ENCODE measurements at regions not wholly inside any gene's neighbourhood (a gene's known extent, or its start where the extent isn't known, plus 50 kb on each side); places are given as distances from the start of the nearest gene placed in this dataset.

GRCh38 chr2:235390108-235390815 is 103.6 kb upstream of the AGAP1 start:
- FAIRE-seq (no peak), DNase-seq (ENCODE audit: low read depth in 1 of 2, low spot score in 1 of 2) (peak in 1 of 2 experiments; percentile 22), ATAC-seq (no peak)
- Histone ChIP-seq H3K27ac (peak overlapping the region in 1 of 2 experiments; percentile 32; a peak in 2 of 6 replicates), H3K4me1 (peaks cover 16% of the 10 kb centered on the region), H3K4me3 (no peak overlapping the region), H3K4me2 (no peak overlapping the region), H3K9me3 (no peaks in the 10 kb centered on the region)
- TF ChIP-seq RNF2 (IDR thresholded peaks at IDR 0.05; ENCODE audit: borderline replicate concordance, low read depth) (no peak), ELK1 (IDR thresholded peaks at IDR 0.05; ENCODE audit: low read depth, low read length) (no peak), ZFP36 (IDR thresholded peaks at IDR 0.05; ENCODE audit: borderline replicate concordance, partially characterized antibody) (no peak), CBX2 (IDR thresholded peaks at IDR 0.05; ENCODE audit: borderline replicate concordance, low read depth) (no peak), CTCF (IDR thresholded peaks at IDR 0.05) (no peak), CEBPB (IDR thresholded peaks at IDR 0.05) (no peak), CBX8 (IDR thresholded peaks at IDR 0.05) (no peak), ZC3H11A (IDR thresholded peaks at IDR 0.05) (no peak), MAX (IDR thresholded peaks at IDR 0.05) (no peak), HDAC2 (IDR thresholded peaks at IDR 0.05) (no peak), JUNB (IDR thresholded peaks at IDR 0.05) (no peak), CHD2 (IDR thresholded peaks at IDR 0.05; ENCODE audit: low read length, partially characterized antibody) (no peak), MAZ (IDR thresholded peaks at IDR 0.05; ENCODE audit: borderline replicate concordance, low read depth, low read length) (no peak), HEYL (CRISPR knock-in tag; IDR thresholded peaks at IDR 0.05) (no peak), EHF (CRISPR knock-in tag; IDR thresholded peaks at IDR 0.05) (no peak), HOXB13 (CRISPR knock-in tag; IDR thresholded peaks at IDR 0.05; ENCODE audit: low read depth) (no peak), RFX5 (IDR thresholded peaks at IDR 0.05) (no peak), FOSB (CRISPR knock-in tag; IDR thresholded peaks at IDR 0.05) (no peak)
- WGBS (ENCODE audit: missing lambda C conversion rate), result 82% methylated on average over 13 of the region's 13 CpGs
- ChIA-PET CTCF (no interaction called here), POLR2A (interaction anchor here (0.6 kb wide), 1 partner anchor 108 kb away, joined by 3 read pairs; no protein-coding TSS in a partner anchor)

- Histone ChIP-seq H3K27ac (peak overlapping the region in 1 of 2 experiments; percentile 34; a peak in 1 of 6 replicates), H3K9me3 (no peaks in the 10 kb centered on the region), H3K4me3 (no peak overlapping the region), H3K4me2 (no peak overlapping the region), H3K4me1 (peaks cover 16% of the 10 kb centered on the region)
- ChIA-PET POLR2A (interaction anchor here (0.6 kb wide), 1 partner anchor 108 kb away, joined by 3 read pairs; no protein-coding TSS in a partner anchor), CTCF (no interaction called here)
- DNase-seq (ENCODE audit: low read depth in 1 of 2, low spot score in 1 of 2) (no peak), ATAC-seq (no peak), FAIRE-seq (no peak)
- TF ChIP-seq RARB (CRISPR knock-in tag; IDR thresholded peaks at IDR 0.05) (no peak), PBX3 (IDR thresholded peaks at IDR 0.05) (no peak), TP53 (CRISPR knock-in tag; IDR thresholded peaks at IDR 0.05) (no peak)
- 78% methylated on average over 10 of the region's 10 CpGs for WGBS (ENCODE audit: missing lambda C conversion rate)
Measured at GRCh38 chr2:235390816-235391194, 103.0 kb upstream of the AGAP1 start.
